ENCODE measurements at regions not wholly inside any gene's neighbourhood (a gene's known extent, or its start where the extent isn't known, plus 50 kb on each side); places are given as distances from the start of the nearest gene placed in this dataset.

DNA sequence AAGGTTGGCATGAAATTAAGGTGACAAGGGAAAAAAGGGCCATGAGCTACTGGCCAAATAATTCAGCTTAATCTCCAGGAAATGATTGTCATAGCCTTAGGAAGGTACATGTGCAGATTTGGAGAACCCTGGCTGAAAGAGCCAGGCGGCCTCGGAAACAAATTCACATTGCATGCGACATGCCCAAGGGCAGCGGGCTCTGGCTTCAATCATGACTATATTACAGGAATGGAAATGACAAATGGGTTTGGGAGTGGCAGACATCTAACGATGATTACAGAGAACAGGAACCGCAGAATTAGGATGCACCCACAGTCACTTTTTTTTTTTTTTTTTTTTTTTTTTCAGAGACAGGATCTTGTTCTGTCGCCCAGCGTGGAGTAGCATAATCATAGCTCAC, 112.4 kb upstream of the SALL4 start:
- TF ChIP-seq POLR2A (IDR thresholded peaks at IDR 0.05): no peak
- TF ChIP-seq, protein P1, sequence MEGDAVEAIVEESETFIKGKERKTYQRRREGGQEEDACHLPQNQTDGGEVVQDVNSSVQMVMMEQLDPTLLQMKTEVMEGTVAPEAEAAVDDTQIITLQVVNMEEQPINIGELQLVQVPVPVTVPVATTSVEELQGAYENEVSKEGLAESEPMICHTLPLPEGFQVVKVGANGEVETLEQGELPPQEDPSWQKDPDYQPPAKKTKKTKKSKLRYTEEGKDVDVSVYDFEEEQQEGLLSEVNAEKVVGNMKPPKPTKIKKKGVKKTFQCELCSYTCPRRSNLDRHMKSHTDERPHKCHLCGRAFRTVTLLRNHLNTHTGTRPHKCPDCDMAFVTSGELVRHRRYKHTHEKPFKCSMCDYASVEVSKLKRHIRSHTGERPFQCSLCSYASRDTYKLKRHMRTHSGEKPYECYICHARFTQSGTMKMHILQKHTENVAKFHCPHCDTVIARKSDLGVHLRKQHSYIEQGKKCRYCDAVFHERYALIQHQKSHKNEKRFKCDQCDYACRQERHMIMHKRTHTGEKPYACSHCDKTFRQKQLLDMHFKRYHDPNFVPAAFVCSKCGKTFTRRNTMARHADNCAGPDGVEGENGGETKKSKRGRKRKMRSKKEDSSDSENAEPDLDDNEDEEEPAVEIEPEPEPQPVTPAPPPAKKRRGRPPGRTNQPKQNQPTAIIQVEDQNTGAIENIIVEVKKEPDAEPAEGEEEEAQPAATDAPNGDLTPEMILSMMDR (IDR thresholded peaks at IDR 0.05 in 4 of 5, conservative IDR thresholded peaks at IDR 0.05 in 1 of 5): no peak
